Esophagus (tissue), 2 donors: ENCODE measurements at regions not wholly inside any gene's neighbourhood (a gene's known extent, or its start where the extent isn't known, plus 50 kb on each side); places are given as distances from the start of the nearest gene placed in this dataset.
A peak's percentile ranks its signal among the peaks of the same experiment; 100 is the strongest.
"Not testable (repeated sequence)": the region's sequence is repeated elsewhere in the genome, so short reads cannot be mapped to it uniquely, and the experiment has no call there.

Source experiments
- H3K27ac ChIP-seq, 2 donors: one replicate each; pipeline ENCODE4 v1.5.1; 2013; ENCODE audit warnings: low read depth in 2 of 2, mild to moderate bottlenecking in 2 of 2, inconsistent platforms in 1 of 2, low read length in 1 of 2, moderate library complexity in 1 of 2
- H3K27me3 ChIP-seq, 2 donors: one replicate each; pipeline ENCODE4 v1.6.1; 2013; ENCODE audit warnings: low read length in 2 of 2, control low read depth in 1 of 2, mild to moderate bottlenecking in 1 of 2; ENCODE audit not compliant: insufficient read depth in 2 of 2, control insufficient read depth in 1 of 2
- H3K36me3 ChIP-seq, 2 donors: one replicate each; pipeline ENCODE4 v1.6.1; 2013; ENCODE audit warnings: low read length in 1 of 2; ENCODE audit not compliant: control insufficient read depth in 2 of 2, insufficient read depth in 2 of 2
- H3K4me1 ChIP-seq, 2 donors: one replicate each; pipeline ENCODE4 v1.6.1; 2013; ENCODE audit warnings: low read length in 1 of 2; ENCODE audit not compliant: control insufficient read depth in 2 of 2, insufficient read depth in 2 of 2
- H3K4me3 ChIP-seq, 2 donors: one replicate each; pipeline ENCODE4 v1.5.1; 2013; ENCODE audit warnings: low read length in 2 of 2, mild to moderate bottlenecking in 2 of 2, low read depth in 1 of 2, moderate library complexity in 1 of 2
- H3K9me3 ChIP-seq, 2 donors: one replicate each; pipeline ENCODE4 v1.6.1; 2013; ENCODE audit warnings: mild to moderate bottlenecking in 2 of 2, low read depth in 1 of 2, low read length in 1 of 2, moderate library complexity in 1 of 2; ENCODE audit not compliant: control insufficient read depth in 2 of 2, insufficient read depth in 1 of 2
- WGBS, 2 donors: extraction: QIAGEN DNeasy Blood & Tissue Kit; methylation state at CpG; one replicate each; pipeline ENCODE4 v1.1.7; 2013; 5-methylcytosine and 5-hydroxymethylcytosine counted together
- donor health status: healthy with polysubstance abuse.
- donor health status: Bipolar disorder and iron deficiency.

DNA sequence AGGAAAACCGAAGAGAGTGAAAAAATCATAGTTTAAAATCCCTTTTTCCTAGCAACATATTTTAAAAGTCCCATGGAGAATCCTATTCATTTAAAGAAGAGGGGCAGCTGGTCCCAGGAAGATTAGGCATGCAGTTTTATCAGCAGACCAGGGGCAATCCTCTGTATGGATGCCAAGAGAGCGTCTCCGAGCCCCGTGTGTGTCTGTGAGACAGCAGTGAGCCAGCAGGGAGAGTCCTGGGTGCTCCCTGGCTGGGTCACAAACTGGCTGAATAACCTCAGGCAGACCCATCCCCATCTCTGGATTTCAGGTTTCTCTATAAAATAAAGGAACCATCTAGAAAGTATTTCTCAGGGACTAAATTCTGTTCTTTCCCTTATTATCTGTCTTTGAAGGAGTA lies 128.2 kb upstream of the RIOK3 start:
- Histone ChIP-seq H3K36me3 (no peaks in the 10 kb centered on the region), H3K27me3 (no peaks in the 10 kb centered on the region), H3K4me3 (no peak overlapping the region), H3K9me3 (no peaks in the 10 kb centered on the region), H3K4me1 (no peaks in the 10 kb centered on the region), H3K27ac (no peak overlapping the region)
- 88 to 93% methylated on average over 4 of the region's 4 CpGs for WGBS, 2 donors

DNA sequence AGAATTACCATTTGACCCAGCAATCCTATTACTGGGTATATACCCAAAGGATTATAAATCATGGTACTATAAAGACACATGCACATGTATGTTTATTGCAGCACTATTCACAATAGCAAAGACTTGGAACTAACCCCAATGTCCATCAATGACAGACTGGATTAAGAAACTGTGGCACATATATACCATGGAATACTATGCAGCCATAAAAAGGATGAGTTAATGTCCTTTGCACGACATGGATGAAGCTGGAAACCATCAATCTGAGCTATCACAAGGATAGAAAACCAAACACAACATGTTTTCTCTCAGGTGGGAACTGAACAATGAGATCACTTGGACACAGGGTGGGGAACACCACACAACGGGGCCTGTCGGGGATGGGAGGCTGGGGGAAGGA lies 123.4 kb upstream of the RIOK3 start:
- H3K27ac ChIP-seq, H3K4me1 ChIP-seq, H3K36me3 ChIP-seq, H3K27me3 ChIP-seq, H3K4me3 ChIP-seq, H3K9me3 ChIP-seq: not testable (repeated sequence)
- 96 to 98% methylated on average over 3 of the region's 3 CpGs for WGBS, 2 donors

GRCh38 chr18:23330423-23330822 lies 122.7 kb upstream of the RIOK3 start:
- Histone ChIP-seq H3K4me3 (peak overlapping the region; percentile 29 to 40), H3K27me3 (no peaks in the 10 kb centered on the region), H3K9me3 (no peaks in the 10 kb centered on the region), H3K27ac (peak overlapping the region; percentile 80 to 89), H3K4me1 (peaks cover 0 to 3% of the 10 kb centered on the region in 2 donors), H3K36me3 (no peaks in the 10 kb centered on the region)
- 59 to 60% methylated on average over 8 of the region's 8 CpGs for WGBS, 2 donors

- Histone ChIP-seq H3K36me3 (no peaks in the 10 kb centered on the region), H3K9me3 (no peaks in the 10 kb centered on the region), H3K4me1 (peaks cover 0 to 3% of the 10 kb centered on the region in 2 donors), H3K4me3 (peak overlapping the region; percentile 29 to 40), H3K27me3 (no peaks in the 10 kb centered on the region), H3K27ac (peak overlapping the region; percentile 80 to 89)
- WGBS, 2 donors, result 58 to 65% methylated on average over 22 of the region's 22 CpGs
Observed at GRCh38 chr18:23331091-23331920, 121.8 kb upstream of the RIOK3 start.

DNA sequence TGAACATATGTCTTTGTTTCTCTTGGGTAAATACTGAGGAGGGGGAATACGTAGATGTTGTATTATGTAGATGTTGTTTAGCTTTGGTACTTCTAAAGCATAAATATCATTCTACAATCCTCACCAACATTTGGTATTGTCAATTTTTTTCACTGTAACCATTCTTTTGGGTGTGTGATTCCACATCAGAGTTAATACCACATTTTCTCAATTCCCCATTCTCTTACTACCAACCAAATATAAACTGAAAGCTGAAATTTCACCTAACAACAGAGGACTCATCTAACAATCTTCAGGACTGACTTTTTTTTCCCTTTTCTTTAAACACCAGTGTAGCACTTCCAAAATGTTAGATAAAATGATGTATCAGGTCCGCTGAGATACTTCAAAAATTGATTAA lies 120.7 kb upstream of the RIOK3 start:
- Histone ChIP-seq H3K4me3 (no peak overlapping the region), H3K9me3 (no peaks in the 10 kb centered on the region), H3K4me1 (peaks cover 0 to 5% of the 10 kb centered on the region in 2 donors), H3K36me3 (no peaks in the 10 kb centered on the region), H3K27me3 (no peaks in the 10 kb centered on the region), H3K27ac (no peak overlapping the region)
- WGBS, 2 donors, result 97 to 99% methylated on average over 2 of the region's 2 CpGs

- peaks cover 0 to 5% of the 10 kb centered on the region in 2 donors for H3K4me1 ChIP-seq
- H3K27me3 ChIP-seq, result no peaks in the 10 kb centered on the region
- no peak overlapping the region for H3K4me3 ChIP-seq
- no peak overlapping the region for H3K27ac ChIP-seq
- H3K36me3 ChIP-seq, result no peaks in the 10 kb centered on the region
- H3K9me3 ChIP-seq, result no peaks in the 10 kb centered on the region
- 44 to 45% methylated on average over 2 of the region's 2 CpGs for WGBS, 2 donors
Observed at GRCh38 chr18:23333827-23334226, 119.3 kb upstream of the RIOK3 start.

GRCh38 chr18:23334569-23334968 lies 118.5 kb upstream of the RIOK3 start:
- no peak overlapping the region for H3K27ac ChIP-seq
- 95 to 98% methylated on average over 13 of the region's 13 CpGs for WGBS, 2 donors

GRCh38 chr18:23336101-23336500 lies 117.0 kb upstream of the RIOK3 start:
- no peaks in the 10 kb centered on the region for H3K36me3 ChIP-seq
- H3K4me1 ChIP-seq, result peaks cover 2 to 4% of the 10 kb centered on the region in 2 donors
- no peaks in the 10 kb centered on the region for H3K27me3 ChIP-seq
- no peaks in the 10 kb centered on the region for H3K9me3 ChIP-seq
- H3K27ac ChIP-seq, result no peak overlapping the region
- no peak overlapping the region for H3K4me3 ChIP-seq
- 24 to 46% methylated on average over 6 of the region's 6 CpGs for WGBS, 2 donors

More at GRCh38 chr18:23334569-23334968, 118.5 kb upstream of the RIOK3 start:
- Histone ChIP-seq H3K4me1 (peaks cover 0 to 5% of the 10 kb centered on the region in 2 donors), H3K4me3 (no peak overlapping the region), H3K36me3 (no peaks in the 10 kb centered on the region), H3K27me3 (no peaks in the 10 kb centered on the region), H3K9me3 (no peaks in the 10 kb centered on the region)

DNA sequence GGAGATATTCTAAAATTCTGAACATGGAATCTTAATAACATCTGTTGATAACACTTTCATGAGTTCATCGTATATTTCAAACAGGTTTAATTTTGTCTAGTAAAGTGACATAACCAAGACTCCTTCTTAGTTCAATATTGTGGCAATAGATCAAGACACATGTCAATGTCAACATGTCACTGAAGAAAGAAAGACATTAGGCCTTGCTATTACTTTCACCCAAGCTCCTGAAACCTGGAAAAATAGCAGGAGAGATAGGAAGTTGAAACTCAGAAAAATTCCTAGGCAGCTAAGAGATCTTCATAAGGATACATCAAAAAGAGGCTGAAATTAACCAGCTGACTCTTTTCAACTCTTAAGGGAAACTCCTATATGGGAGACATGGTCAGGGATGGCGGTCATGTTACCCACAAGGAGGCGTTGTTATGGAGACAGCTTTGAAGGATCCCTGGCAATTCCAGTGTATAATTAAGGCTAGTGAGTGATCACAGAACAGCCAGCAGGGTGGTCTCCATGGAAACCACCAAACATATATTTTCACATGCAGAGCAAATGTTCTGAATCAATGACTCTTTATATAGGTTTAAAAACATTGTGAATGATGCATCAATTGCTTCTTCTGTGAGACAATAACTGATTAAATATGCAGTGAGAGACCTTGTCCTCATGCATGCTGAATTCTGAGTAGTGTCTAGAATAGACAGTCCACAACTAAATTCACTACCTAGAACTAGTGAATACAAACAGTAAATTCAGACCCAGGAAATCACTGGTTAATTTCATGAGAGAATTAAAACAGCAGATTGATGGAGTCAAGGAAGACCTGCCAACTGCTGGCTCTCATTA lies 115.3 kb upstream of the RIOK3 start:
- no peaks in the 10 kb centered on the region for H3K9me3 ChIP-seq
- 78 to 85% methylated on average over 3 of the region's 3 CpGs for WGBS, 2 donors

More for the DNA sequence above, 115.3 kb upstream of the RIOK3 start:
- no peak overlapping the region for H3K27ac ChIP-seq
- peaks cover 2 to 4% of the 10 kb centered on the region in 2 donors for H3K4me1 ChIP-seq
- H3K36me3 ChIP-seq, result no peaks in the 10 kb centered on the region
- no peak overlapping the region for H3K4me3 ChIP-seq
- no peaks in the 10 kb centered on the region for H3K27me3 ChIP-seq
